ENCODE measurements at regions not wholly inside any gene's neighbourhood (a gene's known extent, or its start where the extent isn't known, plus 50 kb on each side); places are given as distances from the start of the nearest gene placed in this dataset.

DNA sequence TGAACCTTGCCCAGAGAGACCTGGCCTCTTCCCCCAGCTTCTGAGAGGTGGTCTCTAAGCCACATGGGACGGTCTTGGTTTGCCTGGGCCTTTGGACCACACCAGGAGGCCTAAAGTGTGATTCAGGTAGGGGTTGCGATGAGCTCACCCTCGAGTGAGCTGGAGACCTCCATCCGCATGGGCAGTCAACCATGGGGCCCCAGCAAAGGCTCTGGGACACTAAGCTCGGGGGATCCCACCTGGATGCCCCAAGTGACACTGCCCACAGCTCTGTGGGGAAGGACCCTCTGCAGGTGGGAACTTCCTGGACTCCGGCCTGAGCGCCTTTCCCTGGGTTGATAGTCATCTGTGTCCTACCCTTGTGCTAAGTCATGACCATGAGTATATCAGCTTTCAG, 57.1 kb upstream of the FAM20C start:
- TF ChIP-seq, protein P1, sequence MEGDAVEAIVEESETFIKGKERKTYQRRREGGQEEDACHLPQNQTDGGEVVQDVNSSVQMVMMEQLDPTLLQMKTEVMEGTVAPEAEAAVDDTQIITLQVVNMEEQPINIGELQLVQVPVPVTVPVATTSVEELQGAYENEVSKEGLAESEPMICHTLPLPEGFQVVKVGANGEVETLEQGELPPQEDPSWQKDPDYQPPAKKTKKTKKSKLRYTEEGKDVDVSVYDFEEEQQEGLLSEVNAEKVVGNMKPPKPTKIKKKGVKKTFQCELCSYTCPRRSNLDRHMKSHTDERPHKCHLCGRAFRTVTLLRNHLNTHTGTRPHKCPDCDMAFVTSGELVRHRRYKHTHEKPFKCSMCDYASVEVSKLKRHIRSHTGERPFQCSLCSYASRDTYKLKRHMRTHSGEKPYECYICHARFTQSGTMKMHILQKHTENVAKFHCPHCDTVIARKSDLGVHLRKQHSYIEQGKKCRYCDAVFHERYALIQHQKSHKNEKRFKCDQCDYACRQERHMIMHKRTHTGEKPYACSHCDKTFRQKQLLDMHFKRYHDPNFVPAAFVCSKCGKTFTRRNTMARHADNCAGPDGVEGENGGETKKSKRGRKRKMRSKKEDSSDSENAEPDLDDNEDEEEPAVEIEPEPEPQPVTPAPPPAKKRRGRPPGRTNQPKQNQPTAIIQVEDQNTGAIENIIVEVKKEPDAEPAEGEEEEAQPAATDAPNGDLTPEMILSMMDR (IDR thresholded peaks at IDR 0.05 in 4 of 5, conservative IDR thresholded peaks at IDR 0.05 in 1 of 5) = no peak
- TF ChIP-seq POLR2A (IDR thresholded peaks at IDR 0.05) = no peak

Measured in gastrocnemius medialis (tissue), 4 donors.